ENCODE measurements at regions not wholly inside any gene's neighbourhood (a gene's known extent, or its start where the extent isn't known, plus 50 kb on each side); places are given as distances from the start of the nearest gene placed in this dataset.

GRCh38 chrX:79235899-79236298 is 91.4 kb downstream of the GPR174 start:
- H3K27ac ChIP-seq = no peak overlapping the region

GRCh38 chrX:79231662-79232061 is 87.2 kb downstream of the GPR174 start:
- H3K4me1 ChIP-seq (ENCODE audit: low read depth) = no peaks in the 10 kb centered on the region
- H3K27me3 ChIP-seq = no peaks in the 10 kb centered on the region
- no peaks in the 10 kb centered on the region for H3K9me3 ChIP-seq (ENCODE audit: low read depth)
- H3K27ac ChIP-seq = no peak overlapping the region
- H3K36me3 ChIP-seq = no peaks in the 10 kb centered on the region
- no peak for TF ChIP-seq CTCF (IDR thresholded peaks at IDR 0.05; ENCODE audit: low read depth, low read length)
- H3K4me3 ChIP-seq = no peak overlapping the region
- no peak for DNase-seq (ENCODE audit: low read depth in 1 of 2, low spot score in 1 of 2)

More at GRCh38 chrX:79235899-79236298, 91.4 kb downstream of the GPR174 start:
- no peak for DNase-seq (ENCODE audit: low read depth in 1 of 2, low spot score in 1 of 2)
- TF ChIP-seq CTCF (IDR thresholded peaks at IDR 0.05; ENCODE audit: low read depth, low read length) = no peak
- Histone ChIP-seq H3K9me3 (ENCODE audit: low read depth) (no peaks in the 10 kb centered on the region), H3K36me3 (no peaks in the 10 kb centered on the region), H3K4me1 (ENCODE audit: low read depth) (no peaks in the 10 kb centered on the region), H3K4me3 (no peak overlapping the region), H3K27me3 (no peaks in the 10 kb centered on the region)
